ENCODE measurements at regions not wholly inside any gene's neighbourhood (a gene's known extent, or its start where the extent isn't known, plus 50 kb on each side); places are given as distances from the start of the nearest gene placed in this dataset.

DNA sequence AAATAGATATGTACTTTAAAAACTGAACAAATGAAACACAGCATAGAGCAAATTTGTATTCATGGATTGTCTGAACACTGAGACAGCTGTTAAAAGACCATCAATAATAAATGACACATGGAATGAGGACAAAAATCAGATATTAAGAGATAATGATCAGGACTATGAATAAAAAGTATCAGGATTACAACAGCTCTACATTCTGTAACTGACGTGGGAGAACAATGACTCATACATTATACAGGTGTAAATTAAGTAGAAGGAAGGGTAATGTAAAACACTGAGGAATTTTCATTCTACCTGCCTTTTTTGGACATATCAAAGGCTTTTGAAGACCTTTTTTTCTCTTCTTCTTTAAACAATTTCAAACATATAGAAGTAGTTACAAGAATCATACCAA lies 310.9 kb upstream of the ANO3 start:
- no peak overlapping the region for H3K4me2 ChIP-seq (ENCODE audit: low read length)
- H3K79me2 ChIP-seq (ENCODE audit: insufficient read depth, low read depth, low read length) = no peaks in the 10 kb centered on the region
- intact Hi-C loops (cut with micrococcal nuclease; ENCODE audit: unreplicated experiment) = no loop called here
- no peak overlapping the region for H3K27ac ChIP-seq (ENCODE audit: low read depth, low read length, poor library complexity, severe bottlenecking)
- H4K20me1 ChIP-seq (ENCODE audit: insufficient read depth, low read length) = no peaks in the 10 kb centered on the region
- CTCF ChIA-PET (ENCODE audit: unreplicated experiment) = no interaction called here
- POLR2A ChIA-PET = interaction anchor here (0.7 to 1.9 kb wide), 6 partner anchors 14 to 198 kb away, joined by 3 to 6 read pairs (median 4); no protein-coding TSS in a partner anchor
- no peak for DNase-seq (ENCODE audit: low spot score)
- no peak overlapping the region for H2AFZ ChIP-seq (ENCODE audit: low read length)
- H3K36me3 ChIP-seq (ENCODE audit: insufficient read depth, low read length) = no peaks in the 10 kb centered on the region
- no TSS peak for BruUV-seq (replicated peaks)
- TF ChIP-seq, protein P1, sequence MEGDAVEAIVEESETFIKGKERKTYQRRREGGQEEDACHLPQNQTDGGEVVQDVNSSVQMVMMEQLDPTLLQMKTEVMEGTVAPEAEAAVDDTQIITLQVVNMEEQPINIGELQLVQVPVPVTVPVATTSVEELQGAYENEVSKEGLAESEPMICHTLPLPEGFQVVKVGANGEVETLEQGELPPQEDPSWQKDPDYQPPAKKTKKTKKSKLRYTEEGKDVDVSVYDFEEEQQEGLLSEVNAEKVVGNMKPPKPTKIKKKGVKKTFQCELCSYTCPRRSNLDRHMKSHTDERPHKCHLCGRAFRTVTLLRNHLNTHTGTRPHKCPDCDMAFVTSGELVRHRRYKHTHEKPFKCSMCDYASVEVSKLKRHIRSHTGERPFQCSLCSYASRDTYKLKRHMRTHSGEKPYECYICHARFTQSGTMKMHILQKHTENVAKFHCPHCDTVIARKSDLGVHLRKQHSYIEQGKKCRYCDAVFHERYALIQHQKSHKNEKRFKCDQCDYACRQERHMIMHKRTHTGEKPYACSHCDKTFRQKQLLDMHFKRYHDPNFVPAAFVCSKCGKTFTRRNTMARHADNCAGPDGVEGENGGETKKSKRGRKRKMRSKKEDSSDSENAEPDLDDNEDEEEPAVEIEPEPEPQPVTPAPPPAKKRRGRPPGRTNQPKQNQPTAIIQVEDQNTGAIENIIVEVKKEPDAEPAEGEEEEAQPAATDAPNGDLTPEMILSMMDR (conservative IDR thresholded peaks at IDR 0.05; ENCODE audit: low read length) = no peak
- TF ChIP-seq EZH2phosphoT487 (IDR thresholded peaks at IDR 0.05; ENCODE audit: borderline replicate concordance, low read depth, low read length) = no peak
- H3K9me2 ChIP-seq (ENCODE audit: insufficient read depth, low read length) = peaks cover 6% of the 10 kb centered on the region; the same call in 1 of the 2 replicates
- no peaks in the 10 kb centered on the region for H3K4me1 ChIP-seq (ENCODE audit: insufficient read depth, low read length, poor library complexity, severe bottlenecking)
- H3K4me3 ChIP-seq (ENCODE audit: low read depth, low read length, poor library complexity, severe bottlenecking) = no peak overlapping the region
- no peaks in the 10 kb centered on the region for H3K9me3 ChIP-seq (ENCODE audit: low read length)

DNA sequence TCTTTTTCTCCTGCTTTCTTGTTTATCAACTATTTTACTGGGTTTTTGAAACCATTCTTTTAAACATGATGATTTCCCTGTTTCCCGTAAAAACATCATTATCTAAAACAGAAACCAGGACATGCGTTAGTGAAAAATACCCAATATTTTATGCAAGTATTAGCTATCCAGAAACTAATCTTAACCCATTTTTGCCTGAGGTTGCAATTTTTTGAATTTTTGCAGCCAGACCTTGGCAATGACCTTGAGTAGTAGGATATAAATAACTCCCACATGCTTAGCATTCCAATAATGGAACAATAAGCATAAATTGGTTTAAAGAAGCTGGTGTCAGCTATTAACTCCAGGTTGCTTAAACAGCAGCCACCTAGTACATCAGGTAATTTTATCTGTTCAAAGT lies 308.9 kb upstream of the ANO3 start:
- Histone ChIP-seq H3K4me2 (ENCODE audit: low read length) (no peak overlapping the region), H2AFZ (ENCODE audit: low read length) (no peak overlapping the region; the same call in 1 of the 2 replicates), H3K36me3 (ENCODE audit: insufficient read depth, low read length) (no peaks in the 10 kb centered on the region), H3K79me2 (ENCODE audit: insufficient read depth, low read depth, low read length) (no peaks in the 10 kb centered on the region), H3K9me3 (ENCODE audit: low read length) (no peaks in the 10 kb centered on the region), H3K27ac (ENCODE audit: low read depth, low read length, poor library complexity, severe bottlenecking) (no peak overlapping the region), H3K4me1 (ENCODE audit: insufficient read depth, low read length, poor library complexity, severe bottlenecking) (no peaks in the 10 kb centered on the region), H3K4me3 (ENCODE audit: low read depth, low read length, poor library complexity, severe bottlenecking) (no peak overlapping the region), H4K20me1 (ENCODE audit: insufficient read depth, low read length) (no peaks in the 10 kb centered on the region), H3K9me2 (ENCODE audit: insufficient read depth, low read length) (peaks cover 6% of the 10 kb centered on the region; the same call in 1 of the 2 replicates)
- intact Hi-C loops (cut with micrococcal nuclease; ENCODE audit: unreplicated experiment) = no loop called here
- TF ChIP-seq, protein P1 (conservative IDR thresholded peaks at IDR 0.05; ENCODE audit: low read length) = no peak
- TF ChIP-seq EZH2phosphoT487 (IDR thresholded peaks at IDR 0.05; ENCODE audit: borderline replicate concordance, low read depth, low read length) = no peak
- no peak for DNase-seq (ENCODE audit: low spot score)
- ChIA-PET CTCF (ENCODE audit: unreplicated experiment) (no interaction called here), POLR2A (interaction anchor here (1.1 to 1.2 kb wide), 2 partner anchors 25 to 35 kb away, joined by 3 to 4 read pairs; no protein-coding TSS in a partner anchor)
- no TSS peak for BruUV-seq (replicated peaks)

DNA sequence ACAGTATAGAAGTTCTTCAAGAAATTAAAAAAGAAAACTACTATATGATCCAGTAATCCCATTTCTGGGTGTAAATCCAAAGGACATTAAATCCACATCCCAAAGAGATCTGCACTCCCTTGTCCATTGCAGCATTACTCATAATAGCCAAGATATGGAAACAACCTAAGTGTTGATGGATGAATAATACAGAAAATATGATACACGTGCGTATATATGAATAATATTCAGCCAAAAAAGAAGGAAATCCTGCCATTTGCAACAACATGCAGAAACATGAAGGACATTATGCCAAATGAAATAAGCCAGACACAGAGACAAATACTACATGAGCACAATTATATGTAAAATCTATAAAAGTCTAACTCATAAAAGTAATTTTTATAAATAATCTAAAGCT lies 306.3 kb upstream of the ANO3 start:
- ChIA-PET POLR2A (interaction anchor here (1.4 kb wide), 1 partner anchor 19 kb away, joined by 6 read pairs; no protein-coding TSS in a partner anchor), CTCF (ENCODE audit: unreplicated experiment) (interaction anchor here (1.1 kb wide), 1 partner anchor 11 kb away, joined by 3 read pairs; no protein-coding TSS in a partner anchor)
- no peak overlapping the region; the same call in 1 of the 2 replicates for H2AFZ ChIP-seq (ENCODE audit: low read length)
- no peaks in the 10 kb centered on the region for H3K4me1 ChIP-seq (ENCODE audit: insufficient read depth, low read length, poor library complexity, severe bottlenecking)
- no peaks in the 10 kb centered on the region for H3K79me2 ChIP-seq (ENCODE audit: insufficient read depth, low read depth, low read length)
- no peak overlapping the region for H3K4me3 ChIP-seq (ENCODE audit: low read depth, low read length, poor library complexity, severe bottlenecking)
- peaks cover 6% of the 10 kb centered on the region; the same call in 1 of the 2 replicates for H3K9me2 ChIP-seq (ENCODE audit: insufficient read depth, low read length)
- no peak overlapping the region for H3K27ac ChIP-seq (ENCODE audit: low read depth, low read length, poor library complexity, severe bottlenecking)
- no peaks in the 10 kb centered on the region for H3K9me3 ChIP-seq (ENCODE audit: low read length)
- no peaks in the 10 kb centered on the region for H3K36me3 ChIP-seq (ENCODE audit: insufficient read depth, low read length)
- DNase-seq (ENCODE audit: low spot score) = no peak
- TF ChIP-seq, protein P1 (conservative IDR thresholded peaks at IDR 0.05; ENCODE audit: low read length) = no peak
- no peak for TF ChIP-seq EZH2phosphoT487 (IDR thresholded peaks at IDR 0.05; ENCODE audit: borderline replicate concordance, low read depth, low read length)
- intact Hi-C loops (cut with micrococcal nuclease; ENCODE audit: unreplicated experiment) = no loop called here
- H3K4me2 ChIP-seq (ENCODE audit: low read length) = no peak overlapping the region
- BruUV-seq (replicated peaks) = no TSS peak
- no peaks in the 10 kb centered on the region for H4K20me1 ChIP-seq (ENCODE audit: insufficient read depth, low read length)
